ACC112 (cell line): ENCODE measurements at regions not wholly inside any gene's neighbourhood (a gene's known extent, or its start where the extent isn't known, plus 50 kb on each side); places are given as distances from the start of the nearest gene placed in this dataset.

Source experiments
- H2AFZ ChIP-seq: fragments of 200-600 bp; sonication (generic); one replicate; pipeline ENCODE4 v1.6.0; 2017; ENCODE audit warnings: antibody characterized with exemption, low read length; ENCODE audit not compliant: unreplicated experiment
- H3K27ac ChIP-seq: fragments of 200-600 bp; sonication (generic); 2 replicates; pipeline ENCODE4 v1.5.1; 2014; ENCODE audit warnings: low read depth, mild to moderate bottlenecking, antibody characterized with exemption, low read length, moderate library complexity
- H3K27me3 ChIP-seq: fragments of 200-600 bp; sonication (generic); 2 replicates; pipeline ENCODE4 v1.6.1; 2014; ENCODE audit warnings: mild to moderate bottlenecking, antibody characterized with exemption, low read length, moderate library complexity, mixed read lengths; ENCODE audit not compliant: insufficient read depth
- H3K36me3 ChIP-seq: fragments of 200-600 bp; sonication (generic); 2 replicates; pipeline ENCODE4 v1.6.1; 2016; ENCODE audit warnings: mild to moderate bottlenecking, antibody characterized with exemption, low read length, moderate library complexity, mixed read lengths; ENCODE audit not compliant: insufficient read depth
- H3K4me1 ChIP-seq: fragments of 200-600 bp; sonication (generic); one replicate; pipeline ENCODE4 v1.6.1; 2016; ENCODE audit warnings: low read length, mixed read lengths; ENCODE audit not compliant: insufficient read depth, unreplicated experiment, control insufficient read depth
- H3K4me3 ChIP-seq: fragments of 200-600 bp; sonication (generic); 2 replicates; pipeline ENCODE4 v1.5.1; 2014; ENCODE audit warnings: mild to moderate bottlenecking, low read depth, low read length
- H3K79me2 ChIP-seq: fragments of 200-600 bp; sonication (generic); one replicate; pipeline ENCODE4 v1.6.0; 2016; ENCODE audit warnings: low read length; ENCODE audit not compliant: control insufficient read depth, unreplicated experiment, insufficient read depth

- Histone ChIP-seq H3K27me3 (peaks cover 31% of the 10 kb centered on the region), H3K4me1 (no peaks in the 10 kb centered on the region), H2AFZ (no peak overlapping the region)
Observed at GRCh38 chr10:117729156-117729555, 186.6 kb downstream of the EMX2 start.

GRCh38 chr10:117731121-117731791 lies 188.7 kb downstream of the EMX2 start:
- Histone ChIP-seq H3K36me3 (no peaks in the 10 kb centered on the region), H2AFZ (no peak overlapping the region), H3K4me1 (no peaks in the 10 kb centered on the region), H3K27ac (no peak overlapping the region), H3K4me3 (no peak overlapping the region), H3K79me2 (no peaks in the 10 kb centered on the region), H3K27me3 (peaks cover 46% of the 10 kb centered on the region)

More at GRCh38 chr10:117729156-117729555, 186.6 kb downstream of the EMX2 start:
- Histone ChIP-seq H3K27ac (no peak overlapping the region), H3K79me2 (no peaks in the 10 kb centered on the region), H3K4me3 (no peak overlapping the region), H3K36me3 (no peaks in the 10 kb centered on the region)

GRCh38 chr10:117734731-117735405 lies 192.3 kb downstream of the EMX2 start:
- H3K4me1 ChIP-seq, result no peaks in the 10 kb centered on the region
- H3K27me3 ChIP-seq, result peaks cover 45% of the 10 kb centered on the region
- H2AFZ ChIP-seq, result no peak overlapping the region
- no peaks in the 10 kb centered on the region for H3K36me3 ChIP-seq
- no peak overlapping the region for H3K4me3 ChIP-seq
- no peak overlapping the region for H3K27ac ChIP-seq
- no peaks in the 10 kb centered on the region for H3K79me2 ChIP-seq

- no peak overlapping the region for H2AFZ ChIP-seq
- H3K27ac ChIP-seq, result no peak overlapping the region
- H3K27me3 ChIP-seq, result peaks cover 32% of the 10 kb centered on the region
- H3K36me3 ChIP-seq, result no peaks in the 10 kb centered on the region
- H3K79me2 ChIP-seq, result no peaks in the 10 kb centered on the region
- no peak overlapping the region for H3K4me3 ChIP-seq
- no peaks in the 10 kb centered on the region for H3K4me1 ChIP-seq
Observed at GRCh38 chr10:117736655-117737054, 194.1 kb downstream of the EMX2 start.

GRCh38 chr10:117740088-117740487 lies 197.5 kb downstream of the EMX2 start:
- H3K27ac ChIP-seq, result no peak overlapping the region
- no peak overlapping the region for H3K4me3 ChIP-seq
- peaks cover 8% of the 10 kb centered on the region; the same call in 1 of the 2 replicates for H3K27me3 ChIP-seq
- no peaks in the 10 kb centered on the region for H3K4me1 ChIP-seq
- no peaks in the 10 kb centered on the region for H3K79me2 ChIP-seq
- no peak overlapping the region for H2AFZ ChIP-seq
- H3K36me3 ChIP-seq, result no peaks in the 10 kb centered on the region

- no peak overlapping the region for H3K4me3 ChIP-seq
Observed at GRCh38 chr10:117740691-117741222, 198.2 kb downstream of the EMX2 start.

GRCh38 chr10:117741524-117741923 lies 199.0 kb downstream of the EMX2 start:
- no peaks in the 10 kb centered on the region for H3K4me1 ChIP-seq
- H3K4me3 ChIP-seq, result no peak overlapping the region
- H3K36me3 ChIP-seq, result no peaks in the 10 kb centered on the region
- no peak overlapping the region for H2AFZ ChIP-seq
- no peaks in the 10 kb centered on the region for H3K27me3 ChIP-seq
- H3K27ac ChIP-seq, result no peak overlapping the region
- no peaks in the 10 kb centered on the region for H3K79me2 ChIP-seq

More at GRCh38 chr10:117740691-117741222, 198.2 kb downstream of the EMX2 start:
- peaks cover 1% of the 10 kb centered on the region; the same call in 1 of the 2 replicates for H3K27me3 ChIP-seq
- H3K36me3 ChIP-seq, result no peaks in the 10 kb centered on the region
- H3K4me1 ChIP-seq, result no peaks in the 10 kb centered on the region
- no peaks in the 10 kb centered on the region for H3K79me2 ChIP-seq
- no peak overlapping the region for H3K27ac ChIP-seq
- H2AFZ ChIP-seq, result no peak overlapping the region

GRCh38 chr10:117743509-117743908 lies 201.0 kb downstream of the EMX2 start:
- H2AFZ ChIP-seq, result no peak overlapping the region
- no peaks in the 10 kb centered on the region for H3K4me1 ChIP-seq
- no peak overlapping the region for H3K27ac ChIP-seq
- H3K36me3 ChIP-seq, result no peaks in the 10 kb centered on the region
- 0 out of 2 replicates have a peak, but pooled peaks cover 4% of the 10 kb centered on the region for H3K27me3 ChIP-seq
- no peaks in the 10 kb centered on the region for H3K79me2 ChIP-seq
- no peak overlapping the region for H3K4me3 ChIP-seq

GRCh38 chr10:117745301-117745700 lies 202.8 kb downstream of the EMX2 start:
- Histone ChIP-seq H3K79me2 (no peaks in the 10 kb centered on the region), H3K27ac (no peak overlapping the region), H3K36me3 (no peaks in the 10 kb centered on the region), H3K4me1 (no peaks in the 10 kb centered on the region), H3K4me3 (no peak overlapping the region), H3K27me3 (0 out of 2 replicates have a peak, but pooled peaks cover 4% of the 10 kb centered on the region), H2AFZ (no peak overlapping the region)

GRCh38 chr10:117746541-117747448 lies 204.2 kb downstream of the EMX2 start:
- no peak overlapping the region for H2AFZ ChIP-seq
- no peaks in the 10 kb centered on the region for H3K4me1 ChIP-seq
- no peaks in the 10 kb centered on the region for H3K79me2 ChIP-seq
- H3K27me3 ChIP-seq, result 0 out of 2 replicates have a peak, but pooled peaks cover 4% of the 10 kb centered on the region
- H3K27ac ChIP-seq, result no peak overlapping the region
- no peak overlapping the region for H3K4me3 ChIP-seq
- no peaks in the 10 kb centered on the region for H3K36me3 ChIP-seq
